Prostate gland (tissue), 2 donors: ENCODE measurements at regions not wholly inside any gene's neighbourhood (a gene's known extent, or its start where the extent isn't known, plus 50 kb on each side); places are given as distances from the start of the nearest gene placed in this dataset.

Source experiments
- POLR2A ChIP-seq: fragments of 450-650 bp; IDR thresholded peaks from one replicate; pipeline ENCODE4 v1.6.1; 2016; ENCODE audit warnings: antibody characterized with exemption, mild to moderate bottlenecking
- TF ChIP-seq, protein P1 (sequence below), 4 experiments: fragments of 200-600 bp in 2 of 4; fragments of 450-650 bp in 2 of 4; sonication (generic) in 2 of 4; IDR thresholded peaks; 1 replicate in 3 of 4; 2 replicates in 1 of 4; pipeline ENCODE4 v1.5.1; 2016 to 2019; ENCODE audit warnings: antibody characterized with exemption in 4 of 4, mild to moderate bottlenecking in 2 of 4, moderate library complexity in 2 of 4

DNA sequence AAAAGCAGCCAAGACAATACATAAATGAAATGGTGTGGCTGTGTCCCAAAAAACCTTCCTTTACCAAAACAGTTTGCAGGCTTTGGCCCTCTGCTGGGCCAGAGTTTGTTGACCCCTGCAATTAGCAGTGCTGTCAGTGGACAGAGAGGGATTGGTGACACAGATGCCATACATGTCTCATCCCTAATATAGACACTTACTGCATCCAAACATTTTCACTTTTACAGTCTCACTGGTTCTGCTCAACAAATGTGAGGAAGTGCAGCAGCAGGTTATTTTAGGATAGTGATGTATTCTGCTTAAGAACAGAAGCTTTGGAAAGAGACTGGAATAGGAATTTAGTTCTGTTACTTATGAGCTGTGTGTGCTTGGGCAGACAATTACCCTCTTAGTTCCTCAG is 462.8 kb upstream of the LRRC7 start:
- TF ChIP-seq, protein P1, sequence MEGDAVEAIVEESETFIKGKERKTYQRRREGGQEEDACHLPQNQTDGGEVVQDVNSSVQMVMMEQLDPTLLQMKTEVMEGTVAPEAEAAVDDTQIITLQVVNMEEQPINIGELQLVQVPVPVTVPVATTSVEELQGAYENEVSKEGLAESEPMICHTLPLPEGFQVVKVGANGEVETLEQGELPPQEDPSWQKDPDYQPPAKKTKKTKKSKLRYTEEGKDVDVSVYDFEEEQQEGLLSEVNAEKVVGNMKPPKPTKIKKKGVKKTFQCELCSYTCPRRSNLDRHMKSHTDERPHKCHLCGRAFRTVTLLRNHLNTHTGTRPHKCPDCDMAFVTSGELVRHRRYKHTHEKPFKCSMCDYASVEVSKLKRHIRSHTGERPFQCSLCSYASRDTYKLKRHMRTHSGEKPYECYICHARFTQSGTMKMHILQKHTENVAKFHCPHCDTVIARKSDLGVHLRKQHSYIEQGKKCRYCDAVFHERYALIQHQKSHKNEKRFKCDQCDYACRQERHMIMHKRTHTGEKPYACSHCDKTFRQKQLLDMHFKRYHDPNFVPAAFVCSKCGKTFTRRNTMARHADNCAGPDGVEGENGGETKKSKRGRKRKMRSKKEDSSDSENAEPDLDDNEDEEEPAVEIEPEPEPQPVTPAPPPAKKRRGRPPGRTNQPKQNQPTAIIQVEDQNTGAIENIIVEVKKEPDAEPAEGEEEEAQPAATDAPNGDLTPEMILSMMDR (IDR thresholded peaks at IDR 0.05) = no peak
- no peak for TF ChIP-seq POLR2A
